Activated CD8-positive, alpha-beta memory T cell treated with anti-CD3 and anti-CD28 coated beads, Interleukin-2, amount 50 U/mL, for 24 hours (primary cell): ENCODE measurements at regions not wholly inside any gene's neighbourhood (a gene's known extent, or its start where the extent isn't known, plus 50 kb on each side); places are given as distances from the start of the nearest gene placed in this dataset.
"Not testable (repeated sequence)": the region's sequence is repeated elsewhere in the genome, so short reads cannot be mapped to it uniquely, and the experiment has no call there.

Experiments
- DNase-seq: peaks from one replicate; pipeline ENCODE4 v3.0.0-alpha.2; 2020; ENCODE audit errors: extremely low read depth

- no peak for DNase-seq
These were observed 541.9 kb upstream of the CADM1 start for GRCh38 chr11:116046127-116046526.

GRCh38 chr11:116044941-116045340 lies 540.7 kb upstream of the CADM1 start:
- DNase-seq, result no peak

- DNase-seq, result no peak
These were observed 540.3 kb upstream of the CADM1 start for GRCh38 chr11:116044520-116044919.

DNA sequence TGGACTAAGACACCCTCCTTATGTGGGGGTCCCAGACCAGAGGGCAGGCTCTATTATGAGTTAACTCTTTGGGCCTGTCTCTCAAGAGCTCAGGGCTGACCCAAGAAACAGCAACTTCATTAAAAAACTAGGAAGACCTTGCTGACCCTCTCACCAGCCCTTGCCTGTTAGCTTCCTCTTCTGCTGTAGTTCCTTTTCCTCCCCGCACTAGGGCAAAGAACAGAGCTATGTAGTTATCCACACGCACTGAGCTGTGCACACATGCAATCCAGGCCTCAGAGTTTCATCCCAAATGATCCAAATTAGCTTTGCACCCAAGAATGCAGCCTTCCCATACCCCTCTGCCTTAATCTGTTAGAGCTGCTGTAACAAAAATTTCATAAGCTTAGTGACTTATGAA lies 539.6 kb upstream of the CADM1 start:
- DNase-seq, result no peak

GRCh38 chr11:116043059-116043458 lies 538.8 kb upstream of the CADM1 start:
- not testable (repeated sequence) for DNase-seq

DNA sequence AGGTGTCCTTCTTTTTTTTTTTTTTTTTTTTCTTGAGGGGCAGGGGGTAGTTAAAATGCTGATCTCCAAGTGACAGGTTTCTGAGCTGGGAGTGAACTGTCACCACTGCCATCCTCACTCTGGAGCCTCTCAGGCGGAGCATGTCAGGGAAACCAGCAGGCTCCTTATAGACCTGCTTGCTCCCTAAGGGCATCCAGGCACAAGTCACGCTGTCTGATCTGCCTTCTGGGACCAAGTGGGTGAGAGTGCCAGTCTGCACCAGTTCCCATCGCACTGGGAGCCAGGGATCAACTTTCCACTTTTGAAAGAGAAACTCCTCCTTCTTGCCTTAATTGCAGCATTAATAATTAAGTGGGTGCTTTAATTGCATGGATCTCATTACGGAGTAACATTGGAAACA lies 537.9 kb upstream of the CADM1 start:
- no peak for DNase-seq

GRCh38 chr11:116037861-116038260 lies 533.6 kb upstream of the CADM1 start:
- no peak for DNase-seq

GRCh38 chr11:116035977-116036376 lies 531.8 kb upstream of the CADM1 start:
- no peak for DNase-seq

- DNase-seq, result no peak
These were observed 529.8 kb upstream of the CADM1 start for GRCh38 chr11:116033931-116034553.

DNA sequence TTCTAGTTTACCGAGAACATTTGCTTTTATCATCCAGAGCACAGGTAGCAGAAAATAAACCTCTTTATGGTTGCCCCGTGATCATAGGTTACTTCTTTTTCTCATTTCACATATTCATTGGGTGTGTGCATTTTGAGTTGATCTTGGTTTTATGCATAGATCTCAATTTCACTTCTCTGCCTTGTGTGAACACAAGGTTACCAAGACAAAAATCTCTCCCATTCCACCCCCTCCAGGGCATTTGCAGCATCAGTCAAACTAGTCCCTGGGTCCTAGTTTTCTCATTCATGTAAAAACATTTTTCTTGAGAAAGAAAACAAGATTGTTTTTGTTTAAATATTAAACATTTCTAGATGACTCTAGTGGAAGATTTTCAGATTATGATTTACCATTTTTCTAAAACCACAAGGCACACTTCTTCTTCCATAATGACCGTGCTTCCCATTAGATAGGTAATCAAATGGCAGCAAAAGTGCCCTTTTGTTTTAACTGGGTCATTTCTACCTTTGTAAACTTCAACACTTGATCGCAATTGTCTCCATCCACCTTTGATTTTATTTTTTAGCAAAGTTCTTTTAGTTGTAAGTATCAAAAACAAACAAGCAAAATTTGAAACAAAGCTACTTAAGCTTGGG lies 526.6 kb upstream of the CADM1 start:
- no peak for DNase-seq

- DNase-seq, result not testable (repeated sequence)
These were observed 524.3 kb upstream of the CADM1 start for GRCh38 chr11:116028506-116028905.

DNA sequence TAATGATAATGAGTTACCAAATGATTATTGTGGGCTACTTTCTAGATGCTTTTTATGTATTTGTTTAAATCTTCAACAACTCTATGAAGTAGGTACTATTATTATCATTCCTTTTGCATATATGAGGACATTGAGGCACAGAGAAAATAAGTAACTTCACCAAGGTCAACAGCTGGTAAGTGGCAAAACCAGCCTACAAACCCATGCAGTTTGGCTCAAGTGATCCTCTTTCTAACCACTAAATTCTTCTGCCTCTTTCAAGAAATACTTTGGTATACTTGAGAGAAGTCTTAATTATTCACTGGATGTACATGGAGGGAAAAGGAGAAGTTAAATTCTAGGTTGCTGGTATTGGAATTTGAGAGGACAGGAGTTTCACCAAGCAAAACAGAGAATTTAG lies 495.2 kb upstream of the CADM1 start:
- no peak for DNase-seq

GRCh38 chr11:115996808-115997188 lies 492.6 kb upstream of the CADM1 start:
- DNase-seq, result no peak

DNA sequence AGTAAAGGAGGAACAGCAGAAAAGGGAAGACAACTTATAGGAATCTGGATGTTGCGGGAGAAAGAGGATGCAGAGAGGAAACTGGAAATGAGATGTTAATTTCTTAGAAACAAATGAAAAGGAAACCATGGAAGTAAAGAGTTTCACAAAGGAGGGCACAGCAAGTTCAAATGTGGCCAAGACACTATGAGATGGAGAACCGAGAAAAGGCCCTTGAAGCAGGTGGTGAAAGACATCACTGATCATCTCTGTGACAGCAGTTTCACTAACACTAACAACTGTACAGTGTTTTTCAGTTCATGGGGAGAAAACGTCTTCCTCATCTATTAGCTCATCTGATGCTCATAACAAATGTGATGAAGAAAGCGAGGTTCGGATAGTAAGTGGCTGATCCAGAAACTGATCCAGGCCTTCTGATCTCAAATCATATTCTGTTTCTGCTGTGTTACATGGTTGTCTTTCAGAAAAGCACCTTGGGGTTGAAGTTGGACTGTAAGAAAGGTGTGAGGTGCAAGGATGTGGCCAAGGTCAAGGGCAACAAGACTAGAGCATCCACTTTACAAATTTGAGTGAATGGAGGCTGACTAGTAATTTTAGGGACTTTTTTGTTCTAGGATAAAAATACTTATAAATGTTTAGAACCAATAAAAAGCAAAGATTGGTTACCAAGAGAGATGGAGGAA lies 492.1 kb upstream of the CADM1 start:
- no peak for DNase-seq

GRCh38 chr11:115993590-115993989 lies 489.4 kb upstream of the CADM1 start:
- no peak for DNase-seq

- no peak for DNase-seq
These were observed 485.8 kb upstream of the CADM1 start for GRCh38 chr11:115990004-115990447.

- DNase-seq, result no peak
These were observed 481.7 kb upstream of the CADM1 start for GRCh38 chr11:115985896-115986295.

- DNase-seq, result no peak
These were observed 480.0 kb upstream of the CADM1 start for GRCh38 chr11:115984228-115984627.

- no peak for DNase-seq
These were observed 478.5 kb upstream of the CADM1 start for GRCh38 chr11:115982666-115983065.

GRCh38 chr11:115981814-115982471 lies 477.7 kb upstream of the CADM1 start:
- no peak for DNase-seq

- no peak for DNase-seq
These were observed 476.9 kb upstream of the CADM1 start for GRCh38 chr11:115981104-115981481.

DNA sequence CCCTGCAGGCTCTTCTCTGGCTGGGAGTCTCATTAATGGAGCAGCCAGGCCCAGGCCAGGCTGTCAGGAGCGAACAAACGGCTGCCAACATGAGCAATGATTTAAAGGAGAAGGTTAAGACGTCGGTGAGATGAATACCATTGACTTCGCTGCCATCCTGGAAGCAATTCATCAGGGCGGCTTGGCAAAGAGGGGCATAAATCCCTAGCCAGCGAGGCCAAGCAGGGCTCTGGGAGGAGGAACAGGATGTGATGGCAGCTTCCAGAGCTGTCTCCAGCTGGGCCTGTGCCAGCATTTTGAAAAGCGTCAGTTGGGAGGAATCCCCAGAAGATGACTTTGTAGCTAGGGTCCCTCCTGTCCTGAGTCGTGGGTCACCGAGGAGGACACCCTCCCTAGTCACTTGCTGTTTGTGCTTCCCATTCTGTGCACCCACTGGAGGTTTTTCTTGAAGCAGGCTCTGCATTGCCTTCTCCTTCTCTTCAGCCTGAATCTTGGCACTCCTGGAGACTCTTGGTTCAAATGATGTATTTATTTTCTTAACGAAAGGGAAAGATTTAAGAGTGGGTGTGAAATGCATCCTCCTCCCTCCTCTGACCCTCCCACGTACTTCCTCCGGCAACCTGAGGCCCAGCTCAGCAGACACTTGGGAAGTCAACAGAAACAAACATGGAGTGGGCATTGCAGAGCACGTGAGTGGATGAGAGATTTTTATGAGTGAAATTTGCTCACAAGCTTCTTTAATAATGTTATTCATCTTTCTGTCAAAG lies 476.3 kb upstream of the CADM1 start:
- DNase-seq, result no peak
